ENCODE measurements at regions not wholly inside any gene's neighbourhood (a gene's known extent, or its start where the extent isn't known, plus 50 kb on each side); places are given as distances from the start of the nearest gene placed in this dataset.
"Not testable (repeated sequence)": the region's sequence is repeated elsewhere in the genome, so short reads cannot be mapped to it uniquely, and the experiment has no call there.

- no peak overlapping the region for H3K4me3 ChIP-seq (ENCODE audit: low read depth, low read length)
- H3K36me3 ChIP-seq (ENCODE audit: control insufficient read depth, insufficient read depth, low read length), result no peaks in the 10 kb centered on the region
- TF ChIP-seq CTCF (IDR thresholded peaks at IDR 0.05; ENCODE audit: insufficient read depth, low read length, poor library complexity, severe bottlenecking), result no peak
- no peak for DNase-seq (ENCODE audit: low read depth)
- no peaks in the 10 kb centered on the region for H3K27me3 ChIP-seq (ENCODE audit: control insufficient read depth, insufficient read depth, low read length)
Observed at GRCh38 chr2:21773168-21773567, 649.4 kb downstream of the TDRD15 start.

- no peak for TF ChIP-seq CTCF (IDR thresholded peaks at IDR 0.05; ENCODE audit: insufficient read depth, low read length, poor library complexity, severe bottlenecking)
- Histone ChIP-seq H3K36me3 (ENCODE audit: control insufficient read depth, insufficient read depth, low read length) (no peaks in the 10 kb centered on the region), H3K4me3 (ENCODE audit: low read depth, low read length) (no peak overlapping the region), H3K27me3 (ENCODE audit: control insufficient read depth, insufficient read depth, low read length) (no peaks in the 10 kb centered on the region)
- DNase-seq (ENCODE audit: low read depth), result no peak
Observed at GRCh38 chr2:21774691-21775368, 651.1 kb downstream of the TDRD15 start.

GRCh38 chr2:21779786-21780185 is 656.0 kb downstream of the TDRD15 start:
- no peak for TF ChIP-seq CTCF (IDR thresholded peaks at IDR 0.05; ENCODE audit: insufficient read depth, low read length, poor library complexity, severe bottlenecking)
- no peaks in the 10 kb centered on the region for H3K36me3 ChIP-seq (ENCODE audit: control insufficient read depth, insufficient read depth, low read length)
- DNase-seq (ENCODE audit: low read depth), result no peak
- no peak overlapping the region for H3K4me3 ChIP-seq (ENCODE audit: low read depth, low read length)
- H3K27me3 ChIP-seq (ENCODE audit: control insufficient read depth, insufficient read depth, low read length), result no peaks in the 10 kb centered on the region

- no peak for DNase-seq (ENCODE audit: low read depth)
- H3K4me3 ChIP-seq (ENCODE audit: low read depth, low read length), result no peak overlapping the region
- no peaks in the 10 kb centered on the region for H3K27me3 ChIP-seq (ENCODE audit: control insufficient read depth, insufficient read depth, low read length)
- H3K36me3 ChIP-seq (ENCODE audit: control insufficient read depth, insufficient read depth, low read length), result no peaks in the 10 kb centered on the region
- no peak for TF ChIP-seq CTCF (IDR thresholded peaks at IDR 0.05; ENCODE audit: insufficient read depth, low read length, poor library complexity, severe bottlenecking)
Observed at GRCh38 chr2:21781962-21782361, 658.2 kb downstream of the TDRD15 start.

- Histone ChIP-seq H3K4me3 (ENCODE audit: low read depth, low read length) (no peak overlapping the region), H3K27me3 (ENCODE audit: control insufficient read depth, insufficient read depth, low read length) (no peaks in the 10 kb centered on the region), H3K36me3 (ENCODE audit: control insufficient read depth, insufficient read depth, low read length) (no peaks in the 10 kb centered on the region)
- no peak for DNase-seq (ENCODE audit: low read depth)
- no peak for TF ChIP-seq CTCF (IDR thresholded peaks at IDR 0.05; ENCODE audit: insufficient read depth, low read length, poor library complexity, severe bottlenecking)
Observed at GRCh38 chr2:21782866-21783265, 659.1 kb downstream of the TDRD15 start.

GRCh38 chr2:21787941-21788340 is 664.2 kb downstream of the TDRD15 start:
- no peak for TF ChIP-seq CTCF (IDR thresholded peaks at IDR 0.05; ENCODE audit: insufficient read depth, low read length, poor library complexity, severe bottlenecking)
- DNase-seq (ENCODE audit: low read depth), result no peak
- Histone ChIP-seq H3K4me3 (ENCODE audit: low read depth, low read length) (no peak overlapping the region), H3K27me3 (ENCODE audit: control insufficient read depth, insufficient read depth, low read length) (no peaks in the 10 kb centered on the region), H3K36me3 (ENCODE audit: control insufficient read depth, insufficient read depth, low read length) (no peaks in the 10 kb centered on the region)

- not testable (repeated sequence) for DNase-seq (ENCODE audit: low read depth); H3K36me3 ChIP-seq (ENCODE audit: control insufficient read depth, insufficient read depth, low read length); H3K27me3 ChIP-seq (ENCODE audit: control insufficient read depth, insufficient read depth, low read length); H3K4me3 ChIP-seq (ENCODE audit: low read depth, low read length)
Observed at GRCh38 chr2:21790311-21790710, 666.5 kb downstream of the TDRD15 start.

All from kidney epithelial cell (primary cell).